NCI-H2107 treated with DMSO at 0.1 percent for 48 hours (cell line): ENCODE measurements at regions not wholly inside any gene's neighbourhood (a gene's known extent, or its start where the extent isn't known, plus 50 kb on each side); places are given as distances from the start of the nearest gene placed in this dataset.

Experiments
- DNase-seq: peaks from one replicate; lab custom pipeline; 2025; ENCODE audit not compliant: unreplicated experiment; lab: John Stamatoyannopoulos, UW

DNA sequence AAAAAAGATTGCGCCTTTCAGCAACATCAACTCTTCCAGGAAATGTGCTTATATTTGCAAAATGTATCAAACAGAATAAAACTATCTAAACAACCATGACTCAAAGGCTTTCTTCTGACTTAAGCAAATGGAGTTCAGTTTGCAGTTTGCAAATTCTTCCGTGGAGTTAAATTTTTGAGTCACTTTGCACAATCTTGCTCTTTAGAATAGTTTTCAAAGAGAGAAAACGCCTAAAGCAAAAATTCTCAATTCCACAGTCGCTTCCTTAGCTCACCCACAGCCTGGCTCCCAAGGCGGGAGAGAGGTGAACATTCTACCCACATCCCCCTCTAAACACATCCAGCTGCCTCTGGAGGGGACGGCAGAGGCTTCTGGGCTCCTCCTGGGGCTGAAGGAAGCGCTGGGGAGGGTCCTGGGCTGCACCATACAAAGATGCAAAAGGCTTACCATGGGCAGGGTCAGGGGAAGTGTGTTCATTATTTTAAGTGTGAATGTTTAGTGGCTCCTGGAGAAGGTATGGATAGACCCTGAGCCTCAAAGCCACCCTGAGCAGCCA, 1487.3 kb downstream of the TBC1D22A start:
- DNase-seq = no peak

DNA sequence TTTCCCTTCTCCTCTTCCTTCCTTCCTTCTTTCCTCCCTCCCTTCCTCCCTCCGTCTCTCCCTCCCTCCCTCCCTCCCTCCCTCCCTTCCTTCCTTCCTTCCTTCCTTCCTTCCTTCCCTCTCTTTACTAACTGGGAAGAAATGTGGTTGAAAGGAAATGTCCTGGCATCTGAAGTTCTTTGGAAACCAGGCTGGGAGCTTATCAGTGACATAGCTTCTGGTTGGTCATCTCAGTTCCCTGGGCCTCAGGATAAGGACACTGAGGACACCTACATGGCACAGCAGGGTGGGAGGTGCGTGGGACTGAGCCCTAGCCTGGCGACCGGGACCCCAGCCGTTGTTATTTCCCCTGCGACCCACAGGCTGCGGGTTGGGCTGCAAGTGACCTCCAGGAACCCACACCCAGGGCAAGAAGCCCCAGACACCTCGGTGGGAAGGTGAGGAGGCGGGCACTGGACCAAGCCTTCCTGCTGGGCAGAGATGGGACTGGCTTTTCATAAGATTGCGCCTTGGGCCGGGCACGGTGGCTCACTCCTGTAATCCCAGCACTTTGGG, 1486.5 kb downstream of the TBC1D22A start:
- no peak for DNase-seq

- no peak for DNase-seq
These were observed 1485.4 kb downstream of the TBC1D22A start for GRCh38 chr22:48247829-48248228.

DNA sequence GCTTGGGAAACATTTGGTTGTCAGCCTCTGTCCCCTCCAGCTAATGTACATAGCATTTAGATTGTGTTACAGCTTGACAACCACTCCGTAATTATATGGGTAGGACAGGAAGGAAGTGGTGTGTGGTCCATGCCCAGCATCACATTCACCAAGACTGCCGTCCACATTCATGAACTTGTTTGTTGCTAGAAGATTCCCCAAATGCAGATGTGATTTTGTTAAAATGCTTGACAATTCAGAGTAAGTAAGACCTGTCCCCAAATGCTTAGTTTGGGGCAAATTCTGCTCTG, 1482.7 kb downstream of the TBC1D22A start:
- no peak for DNase-seq

- no peak for DNase-seq
These were observed 1482.1 kb downstream of the TBC1D22A start for GRCh38 chr22:48244388-48245195.

DNA sequence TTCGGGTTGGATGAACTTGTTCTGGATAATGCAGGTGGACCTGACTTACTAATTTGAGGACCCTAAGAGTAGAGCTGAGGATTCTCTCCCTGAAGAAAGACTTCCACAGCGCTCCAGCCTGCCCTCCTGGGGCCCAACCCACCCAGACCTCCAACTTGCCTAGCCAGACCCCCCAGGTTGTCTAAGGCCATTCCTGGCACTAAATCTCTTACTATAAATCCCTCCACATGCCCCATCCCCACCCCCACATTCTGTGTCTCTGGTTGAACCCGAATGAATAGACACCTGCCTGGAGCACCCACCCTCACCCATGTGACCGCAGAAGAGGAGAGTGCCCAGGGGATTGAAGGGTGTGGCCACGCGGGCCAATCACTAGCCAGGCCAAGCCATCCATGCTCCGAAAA, 1480.0 kb downstream of the TBC1D22A start:
- DNase-seq = no peak

DNA sequence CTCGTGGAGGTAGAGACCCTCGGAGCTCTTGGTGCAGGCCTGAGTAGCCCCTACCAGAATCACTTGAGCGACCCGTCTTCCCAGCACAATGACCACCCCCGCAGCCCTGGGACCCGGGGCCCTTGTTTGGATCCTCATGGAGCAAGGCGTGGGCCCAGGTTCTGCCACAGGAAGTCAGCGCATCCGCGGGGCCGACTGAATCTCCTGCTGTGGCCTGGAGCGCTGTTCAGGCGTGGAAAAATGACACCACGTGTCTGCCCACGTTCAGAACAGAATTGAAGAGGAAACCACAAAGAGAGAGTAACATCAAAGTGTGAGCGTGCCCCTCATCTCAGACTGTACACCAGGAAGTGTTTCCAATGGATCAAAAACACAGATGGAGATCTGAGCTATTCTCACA, 1479.2 kb downstream of the TBC1D22A start:
- DNase-seq = no peak

DNA sequence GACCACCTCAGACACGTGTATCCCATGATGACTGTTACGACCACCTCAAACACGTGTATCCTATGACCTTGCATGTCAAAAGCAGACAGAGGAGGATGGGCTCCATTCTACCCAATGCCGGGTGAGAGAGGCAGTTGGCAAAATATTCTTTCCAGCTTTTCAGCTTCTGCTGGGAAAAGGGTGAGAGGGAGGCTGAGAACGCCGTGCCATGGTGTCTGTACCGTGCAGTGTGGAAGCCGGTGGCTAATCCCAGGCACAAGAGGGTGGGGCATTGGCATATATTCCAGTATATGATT, 1478.4 kb downstream of the TBC1D22A start:
- DNase-seq = no peak

DNA sequence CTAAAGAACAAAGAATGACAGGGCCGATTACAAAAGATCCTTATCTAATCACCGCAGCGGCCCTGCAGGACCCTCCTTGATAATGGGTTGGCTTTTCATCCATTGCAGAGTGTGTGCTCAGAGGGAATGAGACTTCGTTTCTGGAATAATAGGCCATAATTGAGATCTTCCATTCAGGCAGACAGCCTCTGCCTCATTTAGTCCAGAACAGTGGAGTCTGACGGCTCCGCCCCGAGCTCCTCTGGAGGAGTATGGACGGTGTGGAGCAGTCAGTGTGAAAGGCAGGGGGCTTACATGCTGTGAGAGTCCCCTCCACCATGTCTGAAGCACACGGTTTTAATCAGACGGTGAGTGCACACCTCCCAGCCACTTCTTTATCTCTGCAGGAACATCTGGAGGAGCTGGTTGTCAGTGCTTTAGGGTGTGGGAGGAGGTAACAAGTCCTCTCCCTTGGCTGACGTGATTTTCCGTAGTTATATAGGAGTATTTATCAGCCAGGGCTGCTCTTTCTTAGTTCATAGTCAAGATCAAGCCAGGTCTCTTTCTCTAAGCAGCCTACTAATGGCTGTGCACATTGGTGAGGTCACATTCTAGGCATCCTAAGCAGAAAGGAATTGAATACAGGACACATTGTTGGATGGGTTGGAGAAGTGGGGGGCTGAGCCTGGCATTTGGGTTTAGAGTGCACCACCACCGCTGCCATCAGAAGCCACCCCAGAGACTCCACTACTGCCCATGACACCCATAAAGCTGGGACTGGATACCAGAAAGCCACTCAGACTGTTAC, 1477.9 kb downstream of the TBC1D22A start:
- no peak for DNase-seq

DNA sequence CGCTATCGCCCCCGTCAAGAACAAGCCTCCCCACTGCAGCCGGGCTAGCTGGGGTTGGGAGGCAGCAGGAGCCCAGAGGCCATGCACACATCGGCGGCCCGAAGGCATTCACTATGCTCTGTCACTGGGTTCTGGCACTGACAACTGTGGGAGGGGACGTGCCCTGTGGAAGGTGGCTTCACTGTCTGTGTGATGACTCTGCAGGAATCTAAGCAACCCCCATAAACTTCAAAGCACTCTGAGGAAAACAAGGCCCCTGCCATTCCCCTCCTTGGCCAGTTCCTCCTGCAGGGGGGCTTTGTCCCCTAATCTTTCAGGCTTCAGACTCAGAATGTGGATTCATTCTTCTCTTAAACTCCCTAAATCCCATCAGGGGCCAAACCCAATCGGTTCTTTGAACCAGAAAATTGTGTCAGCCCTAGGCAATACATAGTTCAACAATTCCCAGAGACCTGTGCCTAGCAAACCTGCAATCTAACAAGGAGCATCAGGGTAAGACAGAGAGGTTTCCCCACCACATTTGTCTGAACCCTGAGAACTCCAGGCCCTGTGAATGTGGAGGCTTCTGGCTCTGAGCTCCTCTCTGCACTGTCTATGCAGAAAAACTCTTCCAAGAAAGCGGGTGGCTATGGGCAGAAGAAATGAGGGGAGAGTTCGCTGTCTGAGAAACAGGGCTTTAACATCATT, 1477.2 kb downstream of the TBC1D22A start:
- no peak for DNase-seq

- no peak for DNase-seq
These were observed 1476.5 kb downstream of the TBC1D22A start for GRCh38 chr22:48238966-48239365.

DNA sequence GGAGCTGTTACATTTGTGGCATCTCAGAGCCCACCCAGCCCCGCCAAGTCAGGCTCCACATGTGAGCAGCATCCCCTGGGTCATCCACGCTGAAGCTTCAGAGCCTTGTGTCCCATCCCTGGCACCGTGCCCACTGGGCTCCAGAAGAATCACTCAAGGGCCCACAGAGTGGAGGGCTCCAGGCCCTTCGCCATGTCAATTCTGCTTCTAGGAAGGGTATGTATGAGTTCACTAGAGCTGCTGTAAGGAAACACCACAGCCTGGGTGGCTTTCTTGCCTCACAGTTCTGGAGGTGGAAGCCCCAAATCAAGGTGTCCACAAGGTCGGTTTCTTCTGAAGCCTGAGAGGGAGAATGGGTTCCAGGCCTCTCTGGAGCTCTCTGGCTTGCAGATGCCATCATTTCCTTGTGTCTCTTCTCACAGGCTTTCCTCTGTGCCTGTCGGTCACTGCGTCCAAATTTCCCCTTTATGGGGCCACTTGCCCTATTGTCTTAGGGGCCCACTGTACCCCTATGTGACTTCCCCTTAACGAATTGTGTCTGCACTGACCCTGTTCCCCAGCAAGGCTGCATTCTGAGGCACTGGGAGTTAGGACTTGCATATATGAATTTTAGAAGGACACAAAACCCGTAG, 1476.0 kb downstream of the TBC1D22A start:
- DNase-seq = no peak

DNA sequence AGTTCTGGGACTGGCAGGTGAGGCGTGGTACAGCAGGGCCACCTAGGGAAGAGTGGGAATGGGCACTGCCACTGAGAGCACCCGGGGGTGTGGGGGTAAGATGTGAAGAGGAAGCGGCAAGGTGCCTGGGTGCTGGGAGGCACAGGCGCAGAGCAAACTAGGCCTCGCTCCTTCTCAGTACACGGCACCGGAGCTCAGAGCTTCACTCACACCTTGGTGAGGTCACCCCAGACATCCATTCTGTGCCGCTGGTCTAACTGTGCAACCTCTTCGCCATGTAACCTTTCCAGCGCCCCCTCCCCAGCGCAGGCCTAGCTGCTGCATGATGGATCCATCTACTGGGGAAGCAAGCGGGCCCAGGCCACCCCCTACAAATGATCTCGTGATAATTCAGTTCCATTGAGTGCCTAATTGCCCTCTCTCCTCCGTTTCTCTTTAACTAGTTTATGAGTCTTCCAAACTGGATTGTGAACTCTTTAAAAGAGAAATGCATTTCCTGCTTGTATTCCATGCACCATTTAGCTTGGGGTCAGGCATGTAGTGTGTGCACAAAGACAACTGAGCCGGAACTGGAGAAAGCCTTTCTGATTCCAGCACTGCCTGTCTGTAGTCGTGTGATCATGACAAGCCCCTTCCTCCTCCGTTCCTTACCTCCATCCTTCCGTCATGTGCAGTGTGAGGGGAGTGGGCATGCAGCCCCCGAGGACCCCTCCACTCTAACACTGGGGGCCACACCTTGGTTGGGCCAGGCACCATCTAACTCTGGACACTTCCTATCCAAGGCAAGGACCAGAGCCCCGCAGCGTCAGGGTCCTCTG, 1475.2 kb downstream of the TBC1D22A start:
- DNase-seq = no peak

GRCh38 chr22:48236261-48236660, 1473.8 kb downstream of the TBC1D22A start:
- DNase-seq = no peak

GRCh38 chr22:48235744-48236143, 1473.3 kb downstream of the TBC1D22A start:
- DNase-seq = no peak

DNA sequence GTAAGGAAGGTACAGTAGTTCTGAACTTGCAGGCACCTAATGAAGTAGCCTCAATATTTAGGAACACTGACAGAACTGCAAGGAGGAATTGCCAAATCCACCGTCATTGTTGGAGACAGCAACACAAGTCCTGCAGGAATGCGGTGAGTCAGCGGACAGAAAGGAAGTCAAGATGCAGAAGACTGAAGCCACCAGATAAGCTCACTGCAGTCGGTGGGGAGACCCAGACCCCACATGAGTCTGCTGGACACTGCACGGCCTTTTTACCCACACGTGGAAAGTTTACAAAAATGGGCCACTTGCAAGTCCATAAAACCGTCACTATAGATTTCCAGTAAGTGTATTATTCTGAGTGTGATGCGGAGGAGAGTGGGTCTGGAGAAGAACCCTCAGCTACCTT, 1471.6 kb downstream of the TBC1D22A start:
- no peak for DNase-seq

GRCh38 chr22:48233586-48233985, 1471.1 kb downstream of the TBC1D22A start:
- DNase-seq = no peak

DNA sequence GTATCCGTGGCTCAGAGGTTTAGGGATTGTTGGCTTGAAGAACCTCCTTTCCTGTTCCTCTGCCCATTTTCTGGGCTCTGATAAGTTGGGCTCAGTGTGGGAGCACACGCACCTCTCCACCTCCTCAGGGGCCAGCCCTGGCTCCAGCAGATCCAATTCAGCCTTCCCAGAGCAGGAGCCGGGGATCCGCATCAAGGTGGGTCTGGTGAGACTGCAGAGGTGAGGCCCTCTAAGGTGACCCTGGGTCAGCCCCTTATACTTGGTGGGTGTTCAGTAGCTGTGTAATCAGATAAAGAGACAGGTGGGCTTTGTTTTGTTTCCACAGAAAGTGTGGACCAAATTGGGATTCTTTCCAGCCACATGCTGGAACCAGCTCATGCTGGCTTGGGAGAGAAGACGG, 1466.0 kb downstream of the TBC1D22A start:
- no peak for DNase-seq

GRCh38 chr22:48227341-48228018, 1465.0 kb downstream of the TBC1D22A start:
- DNase-seq = no peak
